ENCODE measurements at regions not wholly inside any gene's neighbourhood (a gene's known extent, or its start where the extent isn't known, plus 50 kb on each side); places are given as distances from the start of the nearest gene placed in this dataset.

- H3K4me1 ChIP-seq (replicated peaks in 1 of 2), result no peaks in the 10 kb centered on the region
- no peaks in the 10 kb centered on the region for H3K27me3 ChIP-seq
- no peaks in the 10 kb centered on the region for H3K36me3 ChIP-seq (replicated peaks in 1 of 2)
- no peak for DNase-seq
- WGBS, 4 donors, result 86 to 100% (median 90%) methylated on average over 1 of the region's 1 CpG
- no peak for TF ChIP-seq CTCF (IDR thresholded peaks at IDR 0.05)
- TF ChIP-seq POLR2A (IDR thresholded peaks at IDR 0.05), result no peak
- no peak overlapping the region for H3K4me3 ChIP-seq
- intact Hi-C loops (cut with DNase I), result no loop called here
- H3K27ac ChIP-seq, result no peak overlapping the region
- H3K9me3 ChIP-seq (replicated peaks in 1 of 3), result no peaks in the 10 kb centered on the region
Observed at GRCh38 chr3:140763532-140763931, 85.7 kb downstream of the TRIM42 start.

GRCh38 chr3:140765246-140765645 lies 87.4 kb downstream of the TRIM42 start:
- H3K4me1 ChIP-seq (replicated peaks in 1 of 2), result no peaks in the 10 kb centered on the region
- intact Hi-C loops (cut with DNase I), result no loop called here

GRCh38 chr3:140766465-140766864 lies 88.6 kb downstream of the TRIM42 start:
- Histone ChIP-seq H3K9me3 (replicated peaks in 1 of 3) (no peaks in the 10 kb centered on the region), H3K4me1 (replicated peaks in 1 of 2) (no peaks in the 10 kb centered on the region), H3K27ac (no peak overlapping the region), H3K4me3 (no peak overlapping the region), H3K36me3 (replicated peaks in 1 of 2) (no peaks in the 10 kb centered on the region), H3K27me3 (no peaks in the 10 kb centered on the region)
- 49 to 84% (median 72%) methylated on average over 3 of the region's 3 CpGs for WGBS, 4 donors
- intact Hi-C loops (cut with DNase I), result no loop called here
- DNase-seq, result no peak
- no peak for TF ChIP-seq POLR2A (IDR thresholded peaks at IDR 0.05)
- no peak for TF ChIP-seq CTCF (IDR thresholded peaks at IDR 0.05)

More at GRCh38 chr3:140765246-140765645, 87.4 kb downstream of the TRIM42 start:
- Histone ChIP-seq H3K27ac (no peak overlapping the region), H3K27me3 (no peaks in the 10 kb centered on the region), H3K36me3 (replicated peaks in 1 of 2) (no peaks in the 10 kb centered on the region), H3K4me3 (no peak overlapping the region), H3K9me3 (replicated peaks in 1 of 3) (no peaks in the 10 kb centered on the region)
- TF ChIP-seq POLR2A (IDR thresholded peaks at IDR 0.05), result no peak
- TF ChIP-seq CTCF (IDR thresholded peaks at IDR 0.05), result no peak
- no peak for DNase-seq
- WGBS, 4 donors, result 83 to 94% (median 85%) methylated on average over 2 of the region's 2 CpGs

- Histone ChIP-seq H3K4me3 (no peak overlapping the region), H3K36me3 (replicated peaks in 1 of 2) (no peaks in the 10 kb centered on the region), H3K4me1 (replicated peaks in 1 of 2) (no peaks in the 10 kb centered on the region), H3K27ac (no peak overlapping the region), H3K9me3 (replicated peaks in 1 of 3) (no peaks in the 10 kb centered on the region), H3K27me3 (no peaks in the 10 kb centered on the region)
- DNase-seq, result no peak
- no peak for TF ChIP-seq CTCF (IDR thresholded peaks at IDR 0.05)
- TF ChIP-seq POLR2A (IDR thresholded peaks at IDR 0.05), result no peak
- intact Hi-C loops (cut with DNase I), result no loop called here
- 65 to 87% (median 72%) methylated on average over 1 of the region's 1 CpG for WGBS, 4 donors
Observed at GRCh38 chr3:140767566-140767965, 89.7 kb downstream of the TRIM42 start.
